NOMO-1 treated with dmso at 0.1 percent for 144 hours (cell line): ENCODE measurements at regions not wholly inside any gene's neighbourhood (a gene's known extent, or its start where the extent isn't known, plus 50 kb on each side); places are given as distances from the start of the nearest gene placed in this dataset.
A peak's percentile ranks its signal among the peaks of the same experiment; 100 is the strongest.
"Not testable (repeated sequence)": the region's sequence is repeated elsewhere in the genome, so short reads cannot be mapped to it uniquely, and the experiment has no call there.

Source experiments
- DNase-seq: peaks from one replicate; lab custom pipeline; 2025; ENCODE audit not compliant: unreplicated experiment; lab: John Stamatoyannopoulos, UW

DNA sequence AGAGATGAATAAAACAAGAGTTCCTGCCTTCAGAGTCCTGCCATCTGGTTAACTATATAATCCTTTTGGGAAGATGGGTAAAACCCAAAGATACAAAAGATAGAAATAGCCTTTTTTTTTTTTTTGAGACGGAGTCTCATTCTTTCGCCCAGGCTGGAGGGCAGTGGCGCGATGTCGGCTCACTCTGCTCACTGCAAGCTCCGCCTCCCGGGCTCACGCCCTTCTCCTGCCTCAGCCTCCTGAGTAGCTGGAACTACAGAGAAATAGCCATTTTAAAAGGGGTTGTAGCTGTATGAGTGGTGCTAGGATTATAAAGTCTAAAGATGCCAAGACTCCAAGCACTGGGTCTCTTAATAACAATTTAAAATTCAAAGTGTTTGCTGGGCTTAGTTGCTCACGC lies 97.2 kb downstream of the KDR start:
- DNase-seq = no peak

DNA sequence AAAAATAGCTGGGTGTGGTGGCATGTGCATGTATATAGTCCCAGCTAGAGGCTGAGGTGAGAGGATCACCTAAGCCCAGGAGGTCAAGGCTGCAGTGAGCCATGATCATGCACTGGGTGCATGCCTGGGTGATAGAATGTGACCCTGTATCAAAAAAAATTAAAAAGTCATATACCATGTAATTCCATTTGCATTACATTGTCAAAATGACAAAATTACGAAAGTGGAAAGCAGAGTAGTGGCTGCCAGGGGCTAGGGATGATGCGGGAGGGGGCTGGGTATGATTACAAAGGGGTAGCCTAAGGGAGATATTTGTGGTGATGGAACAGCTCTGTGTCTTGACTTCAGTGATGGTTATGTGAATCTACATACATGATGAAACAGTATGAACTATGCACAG lies 97.8 kb downstream of the KDR start:
- DNase-seq = no peak

DNA sequence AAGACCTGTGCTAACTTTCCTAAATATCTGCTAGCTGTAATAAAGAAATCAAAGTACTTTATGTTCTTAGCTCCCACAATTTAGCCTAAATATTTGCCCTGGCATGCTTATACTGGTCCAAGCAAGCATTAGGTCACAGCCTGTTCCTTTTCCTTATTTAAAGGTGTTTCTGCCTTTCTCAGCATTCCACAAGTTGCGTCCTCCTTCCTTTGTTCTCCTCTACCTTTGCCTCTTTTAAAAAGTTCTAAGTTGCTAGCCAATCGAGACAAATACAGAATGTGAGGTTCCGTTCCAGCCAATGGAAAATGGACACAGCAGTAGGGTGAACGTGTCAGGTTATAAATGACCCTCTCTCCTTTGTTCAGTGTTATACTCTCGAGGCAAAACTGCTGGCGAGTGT lies 99.9 kb downstream of the KDR start:
- DNase-seq = not testable (repeated sequence)

DNA sequence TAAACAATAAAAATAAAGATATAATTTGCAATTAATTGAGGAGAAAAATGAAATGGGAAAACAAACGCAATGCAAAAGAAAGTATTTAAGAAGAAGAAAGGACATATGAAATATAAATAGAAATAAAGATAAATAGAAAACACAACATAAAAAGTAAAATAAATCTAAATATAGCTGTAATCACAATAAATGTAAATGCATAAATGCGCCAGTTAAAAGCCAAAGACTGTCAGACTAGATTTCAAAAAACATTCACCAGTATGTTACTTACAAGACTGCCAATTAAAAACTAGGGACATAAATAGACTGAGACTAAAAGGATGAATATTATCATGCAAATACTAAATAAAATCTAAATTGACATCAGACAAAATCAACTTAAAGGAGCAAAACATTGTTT lies 102.4 kb downstream of the KDR start:
- DNase-seq = no peak

DNA sequence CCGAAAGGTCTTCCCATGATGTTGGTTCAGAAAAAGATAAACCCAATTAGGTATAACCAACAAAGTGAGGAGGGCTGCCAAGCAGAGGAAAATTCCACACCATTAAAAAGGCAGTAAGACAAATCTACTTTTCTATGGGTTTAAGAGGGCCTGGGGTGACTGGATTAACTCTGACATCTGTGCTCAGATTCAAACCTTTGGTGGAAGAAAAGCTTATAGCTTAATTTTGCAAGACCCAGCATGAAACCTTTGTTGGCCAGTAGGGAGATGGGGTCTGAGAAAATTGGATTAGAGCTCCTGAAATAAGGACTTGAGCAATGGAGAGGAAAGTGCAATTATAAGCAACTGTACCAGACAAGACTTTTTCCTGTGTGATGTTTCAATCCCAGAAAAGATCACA lies 104.2 kb downstream of the KDR start:
- DNase-seq = no peak

DNA sequence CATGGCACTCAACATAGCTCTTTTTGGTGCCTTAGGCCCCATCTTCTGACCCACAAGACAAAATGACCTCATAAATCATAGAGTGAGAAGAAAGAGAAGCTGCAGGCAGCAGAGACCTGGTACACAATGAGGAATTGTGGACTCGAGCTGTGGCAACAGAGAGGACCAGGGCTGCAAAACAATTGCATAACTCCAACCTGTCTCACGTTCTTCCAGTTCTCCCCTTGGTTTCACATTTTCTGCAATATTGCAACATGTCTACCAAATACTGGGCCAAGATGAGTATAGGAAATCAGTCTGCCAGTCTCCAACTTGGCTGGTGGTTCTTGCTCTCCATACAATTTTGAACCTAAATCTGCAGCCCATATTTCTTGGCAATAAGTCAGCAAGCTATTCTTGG lies 105.3 kb downstream of the KDR start:
- peak; percentile 77 for DNase-seq

DNA sequence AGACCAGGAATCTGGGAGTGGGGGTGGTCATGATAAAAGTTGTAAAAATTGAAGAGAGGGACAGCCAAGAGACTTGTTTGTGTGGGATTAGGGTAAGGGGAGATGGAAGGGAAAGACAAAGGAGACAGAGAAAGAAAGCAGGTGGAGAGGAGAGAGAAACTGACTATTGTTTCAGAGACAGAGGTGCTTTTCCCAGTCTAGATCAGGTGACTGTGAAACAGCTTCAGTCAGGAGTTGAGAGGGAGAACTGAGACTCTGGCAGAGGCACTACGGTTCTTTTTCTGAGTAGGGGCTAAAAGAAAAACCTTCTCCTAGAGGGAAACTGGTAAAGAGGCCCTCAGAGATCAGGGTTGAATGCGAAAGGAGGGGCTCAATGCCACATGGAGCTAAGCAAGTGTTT lies 106.4 kb downstream of the KDR start:
- DNase-seq = no peak

DNA sequence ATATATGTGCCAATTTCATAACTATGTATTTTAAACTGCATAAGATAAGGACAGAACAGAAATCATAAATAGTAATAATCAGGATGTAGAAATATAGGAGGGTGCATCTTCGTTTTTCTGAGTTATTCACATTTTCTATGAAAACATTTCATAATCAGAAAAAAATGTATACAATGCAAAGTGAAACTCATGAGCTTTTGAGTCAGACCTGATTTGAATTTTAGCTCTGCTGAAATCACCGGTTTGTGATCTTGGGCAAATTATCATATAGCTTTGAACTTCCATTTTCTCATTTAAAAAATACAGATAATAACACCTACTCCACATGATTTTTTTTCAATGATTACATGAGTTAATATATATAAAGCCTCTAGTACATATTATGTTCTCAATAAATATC lies 106.9 kb downstream of the KDR start:
- no peak for DNase-seq

DNA sequence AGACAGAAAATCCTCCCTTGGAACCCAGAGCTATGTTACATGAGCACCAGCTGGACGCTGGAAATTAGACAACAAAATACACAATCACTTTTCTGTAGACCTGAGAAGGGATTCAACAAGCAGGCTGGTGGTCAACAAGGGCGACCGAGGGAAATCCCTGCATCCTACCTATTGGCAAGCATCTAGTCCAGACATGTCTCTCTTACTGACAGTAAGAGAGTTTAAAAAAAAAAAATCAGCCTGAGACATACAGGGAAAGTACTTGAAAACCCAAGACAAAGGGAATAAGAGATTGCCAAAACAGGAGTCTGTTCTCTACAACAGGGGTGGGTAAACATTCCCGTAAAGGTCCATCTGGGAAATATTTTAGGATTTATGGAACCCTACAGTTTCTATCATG lies 108.0 kb downstream of the KDR start:
- DNase-seq = no peak

DNA sequence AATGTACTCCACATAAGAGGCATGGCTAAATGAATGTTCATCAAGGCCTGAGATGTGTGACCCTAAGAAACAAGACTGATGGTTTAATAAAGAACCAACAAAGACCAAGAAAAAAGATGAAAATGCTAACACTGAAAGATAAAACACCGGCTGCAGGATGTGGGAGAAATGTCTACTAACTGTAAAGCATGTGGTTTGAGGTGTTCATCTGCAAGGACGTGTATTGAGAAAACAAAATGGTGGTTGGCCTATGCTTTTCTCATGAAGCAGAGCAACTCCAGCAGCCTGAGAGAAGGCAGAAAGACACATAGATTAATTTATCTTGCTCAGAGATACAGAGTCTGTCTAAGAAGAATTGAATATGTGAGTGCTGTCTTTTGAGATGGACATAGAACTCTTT lies 109.3 kb downstream of the KDR start:
- DNase-seq = no peak

DNA sequence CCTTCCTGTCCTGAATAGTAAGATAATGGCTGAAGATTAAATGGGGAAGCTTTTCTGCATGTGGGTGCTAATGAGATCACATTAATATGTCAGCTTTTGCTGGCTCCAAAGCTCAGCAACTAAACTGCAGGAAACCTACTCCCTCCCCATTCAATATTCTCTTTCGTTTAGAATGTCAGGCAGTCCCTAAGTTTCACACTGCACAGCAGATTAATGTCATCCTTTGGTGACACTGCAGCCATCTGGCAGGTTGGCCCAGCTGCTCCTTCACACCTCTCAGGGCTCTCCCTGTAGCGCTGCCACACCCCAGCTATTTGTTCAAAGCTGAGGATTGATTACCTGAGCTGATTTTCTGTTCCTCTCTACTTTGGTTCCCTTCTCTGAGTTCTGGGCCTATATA lies 110.5 kb downstream of the KDR start:
- no peak for DNase-seq

DNA sequence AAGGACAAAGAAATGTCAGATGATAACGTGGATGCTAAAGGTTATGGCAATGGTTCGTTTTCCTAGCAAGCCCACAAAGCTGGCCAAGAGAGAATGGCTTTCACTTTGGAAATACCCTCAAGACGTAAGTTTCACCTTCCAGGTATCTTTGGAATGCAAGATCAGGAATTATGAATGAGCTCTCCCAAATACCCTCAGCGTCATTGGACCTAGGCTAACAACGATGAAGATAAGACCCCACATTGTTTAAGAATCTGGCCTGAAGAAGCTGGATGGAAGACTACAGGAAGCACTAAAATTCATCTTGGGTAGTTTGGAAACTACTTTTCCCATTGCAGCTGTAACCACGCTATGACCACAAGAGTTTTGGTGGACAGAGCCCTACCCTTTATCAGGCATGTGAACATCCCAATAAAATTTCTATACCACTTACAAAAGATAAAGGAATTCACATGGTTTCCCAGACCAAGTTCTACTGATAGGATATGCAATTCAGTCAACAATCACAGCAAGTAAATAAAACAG lies 111.9 kb downstream of the KDR start:
- DNase-seq = no peak

DNA sequence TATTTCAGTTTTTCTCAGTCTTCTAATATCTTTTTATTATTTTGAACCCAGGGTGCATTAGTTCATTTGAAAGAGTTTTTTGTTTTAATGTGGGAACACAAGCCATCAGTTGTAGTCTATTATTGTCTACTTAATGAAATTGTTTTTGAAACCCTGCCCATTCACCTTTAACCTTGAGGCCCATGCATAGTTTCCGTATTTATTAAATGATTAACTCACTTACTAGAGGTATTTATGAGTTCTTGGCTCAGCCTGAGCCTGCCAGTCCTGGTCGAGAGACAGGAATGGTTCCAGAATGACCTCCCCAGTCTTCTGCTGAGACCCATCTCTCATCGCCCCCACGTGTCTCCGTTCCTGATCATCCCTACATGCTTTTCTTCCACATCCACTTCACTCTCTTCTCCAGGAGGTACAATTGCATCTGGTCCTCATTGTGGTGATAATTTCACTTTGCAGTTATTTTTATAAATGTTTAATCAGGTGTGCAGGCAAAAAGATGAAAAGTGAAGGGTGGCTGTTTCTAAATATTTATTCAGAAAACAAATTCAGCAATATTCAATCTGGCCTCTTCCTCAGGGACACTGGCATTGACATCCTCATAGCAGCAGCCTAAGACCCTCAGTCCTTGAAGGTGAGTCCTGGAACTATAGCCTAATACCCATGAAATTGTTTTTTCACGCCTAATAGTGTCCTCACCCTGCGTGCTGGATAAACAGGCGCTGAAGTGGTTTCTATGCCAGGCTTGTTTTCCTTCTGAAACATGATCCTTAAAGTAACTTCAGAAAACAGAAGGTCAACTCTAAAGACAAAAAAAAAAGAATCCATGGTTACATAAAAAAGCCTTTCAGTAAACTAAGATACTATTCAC lies 112.8 kb downstream of the KDR start:
- no peak for DNase-seq

DNA sequence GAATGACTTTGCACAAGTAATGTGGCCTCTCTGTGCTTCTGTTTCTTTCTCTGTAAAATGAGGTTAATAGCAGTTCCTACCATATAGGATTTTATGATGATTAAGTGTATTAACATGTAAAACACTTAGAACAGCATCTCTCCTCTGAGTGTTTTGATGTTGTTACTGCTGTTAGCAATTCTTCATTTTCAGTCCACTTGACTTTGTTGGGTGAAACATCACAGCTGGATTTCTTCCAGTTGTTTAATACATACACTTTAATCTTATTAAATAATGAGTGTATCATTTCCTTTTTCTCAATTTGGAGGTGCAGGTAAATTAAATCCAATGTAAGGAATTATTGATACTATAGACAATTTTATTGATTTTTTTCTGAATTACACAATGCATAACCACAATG lies 113.6 kb downstream of the KDR start:
- DNase-seq = no peak

DNA sequence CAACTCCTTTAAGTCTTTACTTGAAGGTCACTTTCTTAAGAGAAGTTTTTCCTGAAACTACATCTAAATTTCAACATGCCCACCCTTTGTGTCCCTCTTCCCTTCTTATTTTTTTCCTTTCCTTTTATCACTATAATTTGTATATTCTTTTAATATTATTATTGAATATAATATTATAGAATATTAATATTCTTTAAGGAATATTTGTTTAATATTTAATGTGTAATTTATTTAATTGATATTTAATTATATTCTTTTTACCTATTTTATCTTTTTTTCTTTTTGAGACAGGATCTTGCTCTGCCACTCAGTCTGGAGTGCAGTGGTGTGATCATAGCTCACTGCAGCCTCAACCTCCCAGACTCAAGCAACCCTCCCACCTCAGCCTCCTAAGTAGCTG lies 114.8 kb downstream of the KDR start:
- DNase-seq = no peak

DNA sequence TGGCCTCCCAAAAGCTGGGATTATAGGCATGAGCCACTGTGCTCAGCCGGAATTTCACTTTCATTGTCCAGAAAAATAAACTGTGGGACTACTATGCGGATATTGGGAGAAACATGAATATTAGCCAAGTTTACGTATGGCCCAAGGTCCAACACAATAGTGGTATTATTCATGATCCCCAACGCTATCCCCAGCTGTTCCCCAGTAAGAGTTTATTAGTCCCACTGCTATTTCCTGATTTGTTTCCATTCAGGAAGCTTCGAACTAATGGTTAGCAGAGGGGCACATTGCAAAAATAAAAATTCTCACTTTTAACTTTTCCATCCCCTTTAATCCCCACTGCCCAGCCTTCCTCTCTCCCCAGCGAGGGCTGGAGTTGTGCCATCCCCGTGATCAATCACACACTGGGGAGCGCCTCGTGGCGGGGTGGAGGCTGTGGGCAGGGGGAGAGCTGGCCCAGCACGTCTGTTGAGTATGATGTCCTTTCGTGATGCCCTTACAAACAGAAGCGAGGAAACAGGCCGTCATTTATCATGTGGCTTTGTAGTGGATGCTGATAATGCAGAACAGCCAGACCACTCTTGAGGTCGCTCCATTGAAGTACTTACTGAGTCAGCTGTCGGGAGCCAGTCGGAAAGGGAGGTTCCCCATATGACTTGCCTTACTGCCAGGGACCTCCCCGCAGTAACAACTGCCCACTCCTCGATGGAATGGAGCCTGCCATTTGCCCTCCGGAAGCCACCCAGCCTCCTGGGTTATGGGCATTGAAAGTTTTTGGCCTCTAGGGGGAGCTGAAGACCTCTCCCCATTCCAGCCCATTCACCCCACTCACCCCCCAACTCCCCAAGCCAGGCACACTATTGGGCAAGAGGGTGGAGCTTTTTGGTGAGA lies 117.0 kb downstream of the KDR start:
- DNase-seq = no peak

DNA sequence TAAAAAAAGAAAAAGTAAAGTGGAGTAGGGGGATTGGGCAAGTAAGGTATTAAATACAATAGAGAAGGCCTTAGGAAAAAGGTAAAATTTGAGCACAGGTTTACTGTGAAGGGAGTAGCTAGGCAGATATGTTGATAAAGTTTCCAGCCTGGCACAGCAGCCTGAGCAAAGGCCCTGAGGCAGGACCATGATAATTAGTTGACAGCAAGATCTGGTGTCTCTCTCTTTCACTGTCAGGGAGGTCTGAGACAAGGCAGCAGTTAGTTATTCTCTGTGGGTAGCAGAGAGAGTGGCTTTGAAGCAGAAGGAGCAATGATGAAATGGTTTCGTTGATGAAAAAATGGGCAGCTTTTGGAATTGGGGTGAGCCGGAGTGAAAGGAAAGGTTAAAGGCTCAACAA lies 119.5 kb downstream of the KDR start:
- DNase-seq = no peak

DNA sequence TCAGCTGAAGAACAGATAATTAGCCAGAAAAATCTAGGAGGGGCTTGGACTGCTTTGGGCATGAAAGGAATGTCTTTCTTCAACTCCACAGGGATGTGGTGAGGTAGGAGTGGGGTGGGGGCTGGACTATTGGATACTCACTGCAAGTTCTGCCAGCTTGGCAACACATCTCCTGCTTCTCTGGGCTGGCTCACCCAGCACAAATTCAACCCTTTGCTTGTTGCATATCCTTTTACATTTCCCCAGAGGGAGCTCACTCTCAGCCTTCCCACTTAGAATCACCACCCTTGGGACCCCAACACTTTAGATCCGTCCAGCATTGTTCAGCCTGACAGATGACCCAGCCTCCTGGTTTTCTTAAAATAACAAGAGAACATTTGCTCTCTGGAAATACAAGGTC lies 120.6 kb downstream of the KDR start:
- DNase-seq = no peak

DNA sequence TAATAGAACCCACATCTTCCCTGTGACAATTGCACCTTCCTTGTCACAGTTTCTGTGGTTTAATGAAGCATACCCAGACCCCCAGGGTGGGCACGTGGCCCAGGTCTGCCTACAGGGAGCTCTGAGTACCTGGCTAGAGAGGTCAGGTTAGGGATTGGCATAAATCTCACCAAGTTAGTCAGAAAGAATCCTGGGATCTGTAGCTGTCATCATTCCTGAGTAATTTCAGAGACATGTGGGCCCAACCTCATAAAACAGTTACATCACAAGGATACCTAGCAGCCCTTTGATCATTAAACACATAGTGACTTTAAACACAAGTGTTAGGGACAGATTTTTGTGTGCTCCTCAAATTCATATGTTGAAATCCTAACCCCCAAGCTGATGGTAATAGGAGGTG lies 123.0 kb downstream of the KDR start:
- no peak for DNase-seq

DNA sequence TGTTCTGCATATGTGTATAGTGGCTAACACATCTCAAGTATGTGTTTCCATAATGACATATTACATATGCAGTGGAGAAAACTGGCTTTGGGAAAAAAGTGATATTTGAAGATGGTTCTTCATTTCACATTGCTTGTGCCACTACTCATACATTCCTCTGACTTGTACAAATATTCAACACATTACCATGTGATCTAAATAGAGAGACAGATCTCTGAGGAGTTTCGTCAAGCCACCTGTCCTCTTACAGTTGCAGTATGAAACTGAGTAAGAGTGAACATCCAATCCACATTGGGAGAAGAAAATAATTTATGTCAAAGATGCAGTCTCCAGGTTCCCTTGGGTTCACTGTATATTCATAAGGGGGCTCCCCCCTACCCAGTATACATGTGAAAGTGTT lies 123.9 kb downstream of the KDR start:
- DNase-seq = no peak

DNA sequence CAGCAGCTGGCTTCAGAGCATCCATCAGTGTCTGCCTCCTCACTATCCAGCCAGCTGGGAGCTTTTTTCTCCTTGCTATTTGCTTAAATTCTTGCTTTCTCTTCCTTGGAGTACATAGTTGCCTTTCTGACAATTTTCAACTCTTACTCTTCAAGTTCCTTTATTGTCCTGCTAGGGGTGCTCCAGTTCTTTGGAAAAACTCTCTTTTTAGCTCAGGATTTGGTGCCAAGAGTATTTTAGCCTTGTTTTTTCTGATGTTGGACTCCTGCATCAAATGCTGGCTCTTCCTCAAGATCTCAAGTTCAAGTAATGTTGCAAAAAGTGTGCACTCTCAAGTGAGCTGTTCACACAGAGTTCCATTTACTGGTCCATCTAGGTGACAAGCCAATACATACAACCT lies 126.4 kb downstream of the KDR start:
- no peak for DNase-seq

DNA sequence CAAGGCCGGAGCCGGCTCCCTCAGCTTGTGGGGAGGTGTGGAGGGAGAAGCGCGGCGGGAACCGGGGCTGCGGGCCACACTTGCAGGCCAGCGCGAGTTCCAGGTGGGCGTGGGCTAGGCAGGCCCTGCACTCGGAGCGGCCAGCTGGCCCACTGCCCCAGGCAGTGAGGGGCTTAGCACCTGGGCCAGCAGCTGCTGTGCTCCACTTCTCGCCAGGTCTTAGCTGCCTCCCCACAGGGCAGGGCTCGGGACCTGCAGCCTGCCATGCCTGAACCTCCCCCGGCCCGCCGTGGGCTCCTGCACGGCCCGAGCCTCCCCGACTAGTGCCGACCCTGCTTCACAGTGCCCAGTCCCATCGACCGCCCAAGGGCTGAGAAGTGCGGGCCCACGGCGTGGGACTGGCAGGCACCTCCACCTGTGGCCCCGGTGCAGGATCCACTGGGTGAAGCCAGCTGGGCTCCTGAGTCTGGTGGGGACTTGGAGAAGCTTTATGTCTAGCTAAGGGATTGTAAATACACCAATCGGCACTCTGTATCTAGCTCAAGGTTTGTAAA lies 131.8 kb downstream of the KDR start:
- DNase-seq = not testable (repeated sequence)
